ENCODE measurements at regions not wholly inside any gene's neighbourhood (a gene's known extent, or its start where the extent isn't known, plus 50 kb on each side); places are given as distances from the start of the nearest gene placed in this dataset.

DNA sequence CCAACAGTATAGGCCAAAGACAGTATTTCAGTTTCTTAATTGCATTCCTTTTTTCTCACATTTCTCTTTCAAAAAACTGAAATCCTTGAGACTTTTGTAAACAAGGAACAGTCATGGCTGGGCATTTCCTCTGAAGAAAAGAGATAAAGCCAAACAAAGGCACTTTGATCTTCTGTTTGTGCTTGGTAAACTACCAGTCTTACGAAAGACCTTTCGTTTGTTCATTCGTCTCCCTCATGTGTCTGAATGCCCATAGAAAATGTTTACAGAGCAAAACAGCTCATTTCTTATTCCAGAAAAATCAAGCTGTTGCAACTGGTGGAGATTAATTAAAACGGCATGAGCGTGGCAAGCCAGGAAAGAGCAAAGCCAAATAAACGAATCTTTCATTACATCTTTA is 178.0 kb downstream of the GASK1B start:
- Histone ChIP-seq H3K9me2 (replicated peaks; ENCODE audit: insufficient read depth, low read length) (no peaks in the 10 kb centered on the region), H3K9me3 (ENCODE audit: insufficient read depth, low read length) (no peaks in the 10 kb centered on the region), H3F3A (ENCODE audit: insufficient read depth) (no peaks in the 10 kb centered on the region), H3K27ac (ENCODE audit: low read depth, low read length) (no peak overlapping the region), H3K4me2 (ENCODE audit: low read depth, low read length, poor library complexity, severe bottlenecking) (no peak overlapping the region), H2AFZ (ENCODE audit: low read depth, low read length, severe bottlenecking) (no peak overlapping the region), H4K20me1 (ENCODE audit: low read depth, low read length) (no peaks in the 10 kb centered on the region), H3K79me2 (ENCODE audit: insufficient read depth, low read length) (no peaks in the 10 kb centered on the region), H3K36me3 (ENCODE audit: low read length) (no peaks in the 10 kb centered on the region), H3K9ac (ENCODE audit: low read length) (no peak overlapping the region), H3K4me3 (ENCODE audit: insufficient read depth, low read length, poor library complexity, severe bottlenecking) (no peak overlapping the region), H3K27me3 (ENCODE audit: low read length) (no peaks in the 10 kb centered on the region)
- TF ChIP-seq, protein P1, sequence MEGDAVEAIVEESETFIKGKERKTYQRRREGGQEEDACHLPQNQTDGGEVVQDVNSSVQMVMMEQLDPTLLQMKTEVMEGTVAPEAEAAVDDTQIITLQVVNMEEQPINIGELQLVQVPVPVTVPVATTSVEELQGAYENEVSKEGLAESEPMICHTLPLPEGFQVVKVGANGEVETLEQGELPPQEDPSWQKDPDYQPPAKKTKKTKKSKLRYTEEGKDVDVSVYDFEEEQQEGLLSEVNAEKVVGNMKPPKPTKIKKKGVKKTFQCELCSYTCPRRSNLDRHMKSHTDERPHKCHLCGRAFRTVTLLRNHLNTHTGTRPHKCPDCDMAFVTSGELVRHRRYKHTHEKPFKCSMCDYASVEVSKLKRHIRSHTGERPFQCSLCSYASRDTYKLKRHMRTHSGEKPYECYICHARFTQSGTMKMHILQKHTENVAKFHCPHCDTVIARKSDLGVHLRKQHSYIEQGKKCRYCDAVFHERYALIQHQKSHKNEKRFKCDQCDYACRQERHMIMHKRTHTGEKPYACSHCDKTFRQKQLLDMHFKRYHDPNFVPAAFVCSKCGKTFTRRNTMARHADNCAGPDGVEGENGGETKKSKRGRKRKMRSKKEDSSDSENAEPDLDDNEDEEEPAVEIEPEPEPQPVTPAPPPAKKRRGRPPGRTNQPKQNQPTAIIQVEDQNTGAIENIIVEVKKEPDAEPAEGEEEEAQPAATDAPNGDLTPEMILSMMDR (IDR thresholded peaks at IDR 0.05; ENCODE audit: insufficient read depth, low read length, poor library complexity, severe bottlenecking), result no peak
- TF ChIP-seq EZH2phosphoT487 (conservative IDR thresholded peaks at IDR 0.05; ENCODE audit: low read length), result no peak

DNA sequence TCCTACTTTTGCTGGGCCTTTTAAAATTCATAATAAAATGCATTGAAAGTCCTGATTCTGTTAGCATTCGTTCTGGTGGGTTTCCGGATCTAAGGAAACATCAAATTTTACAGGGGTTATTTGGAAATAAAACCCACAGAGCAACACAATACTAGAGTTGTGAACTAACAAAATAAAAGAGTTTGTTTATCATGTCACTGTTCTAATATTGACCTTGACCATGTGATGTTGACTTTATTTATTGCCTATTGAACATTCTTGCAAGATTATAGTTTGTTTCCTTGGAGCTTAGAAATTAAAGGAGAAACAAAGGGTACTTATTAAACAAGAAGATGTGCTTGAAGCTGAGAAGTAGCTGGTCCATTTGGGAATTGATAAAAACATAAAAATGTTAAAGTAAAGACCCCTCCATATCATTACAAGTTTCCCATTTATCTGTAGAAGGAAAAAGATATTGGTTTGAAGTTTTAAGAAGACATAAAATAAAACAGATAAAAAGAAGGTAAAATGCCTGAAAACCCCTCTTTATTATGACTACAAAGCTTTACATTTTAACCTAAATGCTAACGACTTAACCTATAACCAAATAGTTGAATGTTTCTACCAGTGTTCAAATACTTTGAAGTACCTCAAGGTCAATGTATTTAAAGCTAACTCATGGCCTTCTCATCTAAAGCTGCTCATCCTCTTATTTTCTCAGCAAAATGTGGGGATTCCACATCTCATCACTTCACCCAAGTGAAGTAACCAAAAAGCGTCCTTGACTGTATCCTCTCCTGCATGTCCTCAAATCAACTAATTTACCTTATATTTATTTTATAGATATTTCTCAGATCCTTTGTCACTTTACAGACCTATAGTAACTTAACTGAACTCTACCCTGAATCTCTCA is 179.6 kb downstream of the GASK1B start:
- Histone ChIP-seq H3F3A (ENCODE audit: insufficient read depth) (no peaks in the 10 kb centered on the region), H3K9ac (ENCODE audit: low read length) (no peak overlapping the region), H4K20me1 (ENCODE audit: low read depth, low read length) (no peaks in the 10 kb centered on the region), H3K36me3 (ENCODE audit: low read length) (no peaks in the 10 kb centered on the region), H3K9me2 (replicated peaks; ENCODE audit: insufficient read depth, low read length) (no peaks in the 10 kb centered on the region), H3K27ac (ENCODE audit: low read depth, low read length) (no peak overlapping the region), H3K9me3 (ENCODE audit: insufficient read depth, low read length) (no peaks in the 10 kb centered on the region), H3K27me3 (ENCODE audit: low read length) (no peaks in the 10 kb centered on the region), H3K4me3 (ENCODE audit: insufficient read depth, low read length, poor library complexity, severe bottlenecking) (no peak overlapping the region), H3K79me2 (ENCODE audit: insufficient read depth, low read length) (no peaks in the 10 kb centered on the region), H3K4me2 (ENCODE audit: low read depth, low read length, poor library complexity, severe bottlenecking) (no peak overlapping the region), H2AFZ (ENCODE audit: low read depth, low read length, severe bottlenecking) (no peak overlapping the region)
- TF ChIP-seq EZH2phosphoT487 (conservative IDR thresholded peaks at IDR 0.05; ENCODE audit: low read length), result no peak
- TF ChIP-seq, protein P1 (IDR thresholded peaks at IDR 0.05; ENCODE audit: insufficient read depth, low read length, poor library complexity, severe bottlenecking), result no peak

- H3K27ac ChIP-seq (ENCODE audit: low read depth, low read length), result no peak overlapping the region
- H2AFZ ChIP-seq (ENCODE audit: low read depth, low read length, severe bottlenecking), result no peak overlapping the region
- no peak overlapping the region for H3K4me2 ChIP-seq (ENCODE audit: low read depth, low read length, poor library complexity, severe bottlenecking)
- H4K20me1 ChIP-seq (ENCODE audit: low read depth, low read length), result no peaks in the 10 kb centered on the region
- H3K9ac ChIP-seq (ENCODE audit: low read length), result no peak overlapping the region
- H3K36me3 ChIP-seq (ENCODE audit: low read length), result no peaks in the 10 kb centered on the region
- H3K27me3 ChIP-seq (ENCODE audit: low read length), result no peaks in the 10 kb centered on the region
- no peaks in the 10 kb centered on the region for H3F3A ChIP-seq (ENCODE audit: insufficient read depth)
- TF ChIP-seq, protein P1 (IDR thresholded peaks at IDR 0.05; ENCODE audit: insufficient read depth, low read length, poor library complexity, severe bottlenecking), result peak; percentile 66
- TF ChIP-seq EZH2phosphoT487 (conservative IDR thresholded peaks at IDR 0.05; ENCODE audit: low read length), result no peak
- no peaks in the 10 kb centered on the region for H3K9me2 ChIP-seq (replicated peaks; ENCODE audit: insufficient read depth, low read length)
- H3K4me3 ChIP-seq (ENCODE audit: insufficient read depth, low read length, poor library complexity, severe bottlenecking), result no peak overlapping the region
- H3K9me3 ChIP-seq (ENCODE audit: insufficient read depth, low read length), result no peaks in the 10 kb centered on the region
- H3K79me2 ChIP-seq (ENCODE audit: insufficient read depth, low read length), result no peaks in the 10 kb centered on the region
These were observed 180.7 kb downstream of the GASK1B start for GRCh38 chr4:157992038-157992705.

All from SU-DHL-6 (cell line).